Sigmoid colon (tissue), 4 donors: ENCODE measurements at regions not wholly inside any gene's neighbourhood (a gene's known extent, or its start where the extent isn't known, plus 50 kb on each side); places are given as distances from the start of the nearest gene placed in this dataset.

Source experiments
- CTCF ChIP-seq, 4 experiments: fragments of 450-650 bp in 3 of 4; fragments of 200-600 bp in 1 of 4; IDR thresholded peaks; one replicate each; pipeline ENCODE4 v1.5.1; 2016 to 2019; ENCODE audit warnings: antibody characterized with exemption in 4 of 4, mild to moderate bottlenecking in 3 of 4, moderate library complexity in 2 of 4
- EP300 ChIP-seq, 4 donors: sonication (generic); formaldehyde crosslinking; IDR thresholded peaks; one replicate each; pipeline ENCODE4 v1.6.1; 2017; ENCODE audit warnings: antibody characterized with exemption in 4 of 4
- POLR2A ChIP-seq, 2 donors: fragments of 450-650 bp; IDR thresholded peaks; one replicate each; pipeline ENCODE4 v1.6.1; 2016; ENCODE audit warnings: antibody characterized with exemption in 2 of 2, mild to moderate bottlenecking in 2 of 2, moderate library complexity in 2 of 2
- POLR2AphosphoS5 ChIP-seq, 4 donors: sonication (generic); formaldehyde crosslinking; IDR thresholded peaks; one replicate each; pipeline ENCODE4 v1.6.1; 2017; ENCODE audit warnings: antibody characterized with exemption in 4 of 4

GRCh38 chr13:109989155-109989554, 202.8 kb upstream of the IRS2 start:
- TF ChIP-seq CTCF (IDR thresholded peaks at IDR 0.05) (no peak), EP300 (IDR thresholded peaks at IDR 0.05) (no peak), POLR2AphosphoS5 (IDR thresholded peaks at IDR 0.05) (no peak), POLR2A (IDR thresholded peaks at IDR 0.05) (no peak)
